ENCODE measurements at regions not wholly inside any gene's neighbourhood (a gene's known extent, or its start where the extent isn't known, plus 50 kb on each side); places are given as distances from the start of the nearest gene placed in this dataset.

GRCh38 chr3:63207066-63207590 is 71.0 kb upstream of the SYNPR start:
- TF ChIP-seq YY1 (IDR thresholded peaks at IDR 0.05; ENCODE audit: low read depth) (no peak), USF1 (IDR thresholded peaks at IDR 0.05) (no peak), REST (IDR thresholded peaks at IDR 0.05; ENCODE audit: low read depth) (no peak), EP300 (IDR thresholded peaks at IDR 0.05; ENCODE audit: borderline replicate concordance) (no peak), MAX (IDR thresholded peaks at IDR 0.05) (no peak), TEAD4 (IDR thresholded peaks at IDR 0.05) (no peak), CREB1 (IDR thresholded peaks at IDR 0.05; ENCODE audit: low read depth) (no peak), FOXM1 (IDR thresholded peaks at IDR 0.05; ENCODE audit: borderline replicate concordance, low read depth) (no peak)
